A549 (cell line): ENCODE measurements at regions not wholly inside any gene's neighbourhood (a gene's known extent, or its start where the extent isn't known, plus 50 kb on each side); places are given as distances from the start of the nearest gene placed in this dataset.

Experiments used
- CBX2 ChIP-seq: fragments of 200-600 bp; sonication (generic); IDR thresholded peaks from 2 replicates; pipeline ENCODE4 v1.6.1; 2016; ENCODE audit warnings: low read depth, mild to moderate bottlenecking, borderline replicate concordance
- CEBPB ChIP-seq, 2 experiments: fragments of >200 bp in 1 of 2; sonication (Bioruptor Twin) in 1 of 2; formaldehyde crosslinking in 1 of 2; IDR thresholded peaks; 2 replicates each; pipeline ENCODE4 v1.6.1; 2012 to 2016
- HEYL ChIP-seq: fragments of 250-450 bp; sonication (Bioruptor Pico); IDR thresholded peaks from 2 replicates; pipeline ENCODE4 v1.8.0; 2021; ENCODE audit warnings: mild to moderate bottlenecking, moderate library complexity
- HOXB5 ChIP-seq: fragments of 250-450 bp; sonication (Bioruptor Pico); IDR thresholded peaks from 2 replicates; pipeline ENCODE4 v1.5.0; 2020; ENCODE audit warnings: mild to moderate bottlenecking, moderate library complexity
- MAFK ChIP-seq: fragments of 450-650 bp; IDR thresholded peaks from 2 replicates; pipeline ENCODE4 v1.6.1; 2014; ENCODE audit not compliant: partially characterized antibody
- MAX ChIP-seq: IDR thresholded peaks from 2 replicates; pipeline ENCODE4 v1.6.1; 2012
- POLR2A ChIP-seq: IDR thresholded peaks from 2 replicates; pipeline ENCODE4 v1.6.1; 2012; ENCODE audit warnings: mild to moderate bottlenecking, low read length
- RFX5 ChIP-seq: fragments of 450-650 bp; IDR thresholded peaks from 2 replicates; pipeline ENCODE4 v1.7.1; 2014; ENCODE audit warnings: antibody characterized with exemption, mild to moderate bottlenecking, moderate library complexity
- SMC3 ChIP-seq: fragments of >200 bp; sonication (Bioruptor Twin); formaldehyde crosslinking; IDR thresholded peaks from 3 replicates; pipeline ENCODE4 v1.6.1; 2018; ENCODE audit warnings: inconsistent platforms
- TF ChIP-seq, protein P1 (sequence below): fragments of >200 bp; sonication (Bioruptor Twin); formaldehyde crosslinking; IDR thresholded peaks from 3 replicates; pipeline ENCODE4 v1.5.1; 2016
- TF ChIP-seq, protein P2 (sequence below): fragments of 200-600 bp; sonication (generic); IDR thresholded peaks from 2 replicates; pipeline ENCODE4 v1.6.1; 2016; ENCODE audit warnings: antibody characterized with exemption, mild to moderate bottlenecking, moderate library complexity

DNA sequence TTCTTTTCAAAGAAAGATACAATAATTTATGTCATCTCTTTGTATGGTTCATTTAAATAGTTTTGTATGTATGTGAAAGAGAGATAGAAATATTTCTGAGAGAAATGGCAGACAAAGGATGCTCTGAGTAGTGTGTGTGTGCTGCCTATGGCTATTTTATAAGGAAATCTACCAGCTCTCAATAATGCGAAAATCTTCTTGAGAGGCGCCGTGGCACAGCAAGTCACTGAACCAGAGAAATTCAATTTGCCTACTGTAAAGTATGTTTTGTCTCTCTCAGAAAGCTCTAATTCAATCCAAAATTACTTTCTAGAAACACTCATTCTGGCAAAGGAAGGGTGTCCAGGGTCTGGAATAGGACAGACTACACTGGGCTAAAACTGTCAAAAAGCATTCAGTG lies 1981.1 kb downstream of the EFNA5 start:
- TF ChIP-seq MAX (no peak), POLR2A (no peak), SMC3 (no peak), CBX2 (no peak), CEBPB (IDR thresholded peaks at IDR 0.05) (no peak), RFX5 (no peak), HEYL (CRISPR knock-in tag) (no peak), MAFK (no peak), HOXB5 (CRISPR knock-in tag) (no peak)
- TF ChIP-seq, protein P1, sequence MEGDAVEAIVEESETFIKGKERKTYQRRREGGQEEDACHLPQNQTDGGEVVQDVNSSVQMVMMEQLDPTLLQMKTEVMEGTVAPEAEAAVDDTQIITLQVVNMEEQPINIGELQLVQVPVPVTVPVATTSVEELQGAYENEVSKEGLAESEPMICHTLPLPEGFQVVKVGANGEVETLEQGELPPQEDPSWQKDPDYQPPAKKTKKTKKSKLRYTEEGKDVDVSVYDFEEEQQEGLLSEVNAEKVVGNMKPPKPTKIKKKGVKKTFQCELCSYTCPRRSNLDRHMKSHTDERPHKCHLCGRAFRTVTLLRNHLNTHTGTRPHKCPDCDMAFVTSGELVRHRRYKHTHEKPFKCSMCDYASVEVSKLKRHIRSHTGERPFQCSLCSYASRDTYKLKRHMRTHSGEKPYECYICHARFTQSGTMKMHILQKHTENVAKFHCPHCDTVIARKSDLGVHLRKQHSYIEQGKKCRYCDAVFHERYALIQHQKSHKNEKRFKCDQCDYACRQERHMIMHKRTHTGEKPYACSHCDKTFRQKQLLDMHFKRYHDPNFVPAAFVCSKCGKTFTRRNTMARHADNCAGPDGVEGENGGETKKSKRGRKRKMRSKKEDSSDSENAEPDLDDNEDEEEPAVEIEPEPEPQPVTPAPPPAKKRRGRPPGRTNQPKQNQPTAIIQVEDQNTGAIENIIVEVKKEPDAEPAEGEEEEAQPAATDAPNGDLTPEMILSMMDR: no peak
- TF ChIP-seq, protein P2, sequence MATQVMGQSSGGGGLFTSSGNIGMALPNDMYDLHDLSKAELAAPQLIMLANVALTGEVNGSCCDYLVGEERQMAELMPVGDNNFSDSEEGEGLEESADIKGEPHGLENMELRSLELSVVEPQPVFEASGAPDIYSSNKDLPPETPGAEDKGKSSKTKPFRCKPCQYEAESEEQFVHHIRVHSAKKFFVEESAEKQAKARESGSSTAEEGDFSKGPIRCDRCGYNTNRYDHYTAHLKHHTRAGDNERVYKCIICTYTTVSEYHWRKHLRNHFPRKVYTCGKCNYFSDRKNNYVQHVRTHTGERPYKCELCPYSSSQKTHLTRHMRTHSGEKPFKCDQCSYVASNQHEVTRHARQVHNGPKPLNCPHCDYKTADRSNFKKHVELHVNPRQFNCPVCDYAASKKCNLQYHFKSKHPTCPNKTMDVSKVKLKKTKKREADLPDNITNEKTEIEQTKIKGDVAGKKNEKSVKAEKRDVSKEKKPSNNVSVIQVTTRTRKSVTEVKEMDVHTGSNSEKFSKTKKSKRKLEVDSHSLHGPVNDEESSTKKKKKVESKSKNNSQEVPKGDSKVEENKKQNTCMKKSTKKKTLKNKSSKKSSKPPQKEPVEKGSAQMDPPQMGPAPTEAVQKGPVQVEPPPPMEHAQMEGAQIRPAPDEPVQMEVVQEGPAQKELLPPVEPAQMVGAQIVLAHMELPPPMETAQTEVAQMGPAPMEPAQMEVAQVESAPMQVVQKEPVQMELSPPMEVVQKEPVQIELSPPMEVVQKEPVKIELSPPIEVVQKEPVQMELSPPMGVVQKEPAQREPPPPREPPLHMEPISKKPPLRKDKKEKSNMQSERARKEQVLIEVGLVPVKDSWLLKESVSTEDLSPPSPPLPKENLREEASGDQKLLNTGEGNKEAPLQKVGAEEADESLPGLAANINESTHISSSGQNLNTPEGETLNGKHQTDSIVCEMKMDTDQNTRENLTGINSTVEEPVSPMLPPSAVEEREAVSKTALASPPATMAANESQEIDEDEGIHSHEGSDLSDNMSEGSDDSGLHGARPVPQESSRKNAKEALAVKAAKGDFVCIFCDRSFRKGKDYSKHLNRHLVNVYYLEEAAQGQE: no peak
